Chondrocyte (in vitro differentiated cells): ENCODE measurements at regions not wholly inside any gene's neighbourhood (a gene's known extent, or its start where the extent isn't known, plus 50 kb on each side); places are given as distances from the start of the nearest gene placed in this dataset.

ENCODE experiments used
- DNase-seq: peaks from one replicate; pipeline ENCODE4 v3.0.0; 2021; ENCODE audit warnings: mixed read lengths, low spot score
- H3K27ac Mint-ChIP-seq: one replicate; pipeline ENCODE4 v1.8.0; 2021; ENCODE audit warnings: mild to moderate bottlenecking, moderate library complexity, mixed read lengths; ENCODE audit not compliant: unreplicated experiment
- H3K27me3 Mint-ChIP-seq: 2 replicates; pipeline ENCODE4 v1.8.0; 2021; ENCODE audit warnings: low read depth, mixed read lengths
- H3K36me3 Mint-ChIP-seq: 2 replicates; pipeline ENCODE4 v1.8.0; 2021; ENCODE audit warnings: low read depth, mixed read lengths
- H3K4me1 Mint-ChIP-seq: 2 replicates; pipeline ENCODE4 v1.8.0; 2021; ENCODE audit warnings: low read depth, mild to moderate bottlenecking, mixed read lengths
- H3K4me3 Mint-ChIP-seq: one replicate; pipeline ENCODE4 v1.8.0; 2021; ENCODE audit warnings: mild to moderate bottlenecking, moderate library complexity, mixed read lengths; ENCODE audit not compliant: unreplicated experiment
- H3K9me3 Mint-ChIP-seq: 2 replicates; pipeline ENCODE4 v1.8.0; 2021; ENCODE audit warnings: low read depth, mixed read lengths
- TF ChIP-seq, protein P1 (sequence below): fragments of 200-600 bp; sonication (generic); IDR thresholded peaks from 2 replicates; pipeline ENCODE4 v1.5.0; 2021; ENCODE audit warnings: antibody characterized with exemption, mild to moderate bottlenecking, moderate library complexity

GRCh38 chr17:73791631-73792030, 147.4 kb upstream of the SDK2 start:
- peaks cover 3% of the 10 kb centered on the region for H3K9me3 Mint-ChIP-seq
- H3K36me3 Mint-ChIP-seq, result peaks cover 1% of the 10 kb centered on the region
- peaks cover 34% of the 10 kb centered on the region for H3K27me3 Mint-ChIP-seq
- H3K4me1 Mint-ChIP-seq, result no peaks in the 10 kb centered on the region
- TF ChIP-seq, protein P1, sequence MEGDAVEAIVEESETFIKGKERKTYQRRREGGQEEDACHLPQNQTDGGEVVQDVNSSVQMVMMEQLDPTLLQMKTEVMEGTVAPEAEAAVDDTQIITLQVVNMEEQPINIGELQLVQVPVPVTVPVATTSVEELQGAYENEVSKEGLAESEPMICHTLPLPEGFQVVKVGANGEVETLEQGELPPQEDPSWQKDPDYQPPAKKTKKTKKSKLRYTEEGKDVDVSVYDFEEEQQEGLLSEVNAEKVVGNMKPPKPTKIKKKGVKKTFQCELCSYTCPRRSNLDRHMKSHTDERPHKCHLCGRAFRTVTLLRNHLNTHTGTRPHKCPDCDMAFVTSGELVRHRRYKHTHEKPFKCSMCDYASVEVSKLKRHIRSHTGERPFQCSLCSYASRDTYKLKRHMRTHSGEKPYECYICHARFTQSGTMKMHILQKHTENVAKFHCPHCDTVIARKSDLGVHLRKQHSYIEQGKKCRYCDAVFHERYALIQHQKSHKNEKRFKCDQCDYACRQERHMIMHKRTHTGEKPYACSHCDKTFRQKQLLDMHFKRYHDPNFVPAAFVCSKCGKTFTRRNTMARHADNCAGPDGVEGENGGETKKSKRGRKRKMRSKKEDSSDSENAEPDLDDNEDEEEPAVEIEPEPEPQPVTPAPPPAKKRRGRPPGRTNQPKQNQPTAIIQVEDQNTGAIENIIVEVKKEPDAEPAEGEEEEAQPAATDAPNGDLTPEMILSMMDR, result no peak
- no peak overlapping the region for H3K27ac Mint-ChIP-seq
- DNase-seq, result no peak
- no peak overlapping the region for H3K4me3 Mint-ChIP-seq

DNA sequence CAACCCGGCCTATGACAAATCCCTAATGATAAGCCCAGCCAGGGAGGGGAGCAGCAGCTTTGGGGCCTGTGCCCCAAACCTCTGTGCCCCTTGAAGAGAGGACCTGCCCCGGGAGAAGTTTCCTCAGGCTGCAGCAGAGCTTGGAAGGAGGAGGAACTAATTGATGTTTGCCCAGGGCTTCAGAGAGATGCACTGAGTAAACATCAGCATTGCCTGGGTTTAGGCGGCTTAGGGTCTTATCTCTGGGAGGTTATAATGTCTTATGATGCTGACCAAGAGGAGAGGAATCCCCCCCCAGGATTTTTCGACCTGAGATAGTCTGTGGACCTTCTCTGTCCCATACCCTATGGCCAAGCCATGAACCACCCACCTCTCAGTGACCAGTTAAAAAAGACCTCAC, 148.7 kb upstream of the SDK2 start:
- peaks cover 1% of the 10 kb centered on the region for H3K36me3 Mint-ChIP-seq
- H3K9me3 Mint-ChIP-seq, result peaks cover 3% of the 10 kb centered on the region
- DNase-seq, result no peak
- no peak overlapping the region for H3K4me3 Mint-ChIP-seq
- TF ChIP-seq, protein P1, result no peak
- H3K27me3 Mint-ChIP-seq, result peaks cover 25% of the 10 kb centered on the region
- H3K27ac Mint-ChIP-seq, result no peak overlapping the region
- H3K4me1 Mint-ChIP-seq, result peaks cover 7% of the 10 kb centered on the region

DNA sequence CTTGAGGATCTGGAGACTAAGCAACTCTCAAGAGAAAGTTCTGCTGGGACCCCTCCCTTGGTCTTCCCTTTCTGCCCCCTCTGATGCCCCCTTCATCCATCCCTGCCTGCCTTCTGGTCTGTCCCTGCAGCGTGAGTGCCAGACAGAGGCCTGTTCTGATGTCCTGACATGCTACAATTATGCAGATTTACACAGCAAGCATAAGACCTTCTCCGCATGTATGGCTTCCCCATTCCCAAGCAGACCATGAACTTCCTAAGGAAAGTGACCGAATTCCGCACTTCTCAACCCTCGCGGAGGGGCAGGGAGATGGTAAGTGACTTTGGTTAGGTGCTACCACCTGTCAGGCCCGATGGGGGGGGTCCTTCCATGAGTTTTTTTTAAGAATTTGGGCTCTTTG, 150.1 kb upstream of the SDK2 start:
- H3K4me1 Mint-ChIP-seq, result peaks cover 17% of the 10 kb centered on the region
- H3K27me3 Mint-ChIP-seq, result peaks cover 11% of the 10 kb centered on the region
- peaks cover 1% of the 10 kb centered on the region for H3K36me3 Mint-ChIP-seq
- no peak overlapping the region for H3K27ac Mint-ChIP-seq
- no peak overlapping the region for H3K4me3 Mint-ChIP-seq
- DNase-seq, result no peak
- H3K9me3 Mint-ChIP-seq, result no peaks in the 10 kb centered on the region
- TF ChIP-seq, protein P1, result no peak

DNA sequence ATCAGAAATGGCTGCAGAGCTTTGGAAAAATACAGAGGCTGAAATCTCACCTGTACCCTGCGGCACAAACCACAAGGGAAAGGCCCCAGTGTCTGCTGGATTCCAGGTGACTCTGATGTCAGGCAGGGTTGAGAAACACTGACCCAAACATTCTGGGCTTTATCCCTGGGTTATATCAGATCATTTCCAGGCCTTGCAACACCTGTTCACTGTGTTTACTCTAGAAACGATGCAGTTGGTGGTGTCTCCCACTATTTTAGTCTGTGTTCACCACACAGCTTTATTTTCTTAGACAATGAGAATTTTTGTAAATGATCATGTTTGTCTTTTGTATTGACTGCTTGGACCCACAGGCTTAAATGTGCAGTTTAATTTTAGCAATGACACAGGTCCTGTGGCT, 151.5 kb upstream of the SDK2 start:
- no peaks in the 10 kb centered on the region for H3K9me3 Mint-ChIP-seq
- TF ChIP-seq, protein P1, result no peak
- peaks cover 17% of the 10 kb centered on the region for H3K4me1 Mint-ChIP-seq
- no peak for DNase-seq
- no peak overlapping the region for H3K27ac Mint-ChIP-seq
- H3K36me3 Mint-ChIP-seq, result peaks cover 1% of the 10 kb centered on the region
- H3K4me3 Mint-ChIP-seq, result no peak overlapping the region
- peaks cover 5% of the 10 kb centered on the region for H3K27me3 Mint-ChIP-seq

- Mint-ChIP-seq H3K27ac (peak overlapping the region; percentile 59), H3K4me1 (peaks cover 20% of the 10 kb centered on the region), H3K4me3 (no peak overlapping the region), H3K27me3 (peaks cover 18% of the 10 kb centered on the region), H3K9me3 (peaks cover 2% of the 10 kb centered on the region), H3K36me3 (peaks cover 1% of the 10 kb centered on the region)
- TF ChIP-seq, protein P1, result no peak
- DNase-seq, result no peak
Measured at GRCh38 chr17:73797594-73798110, 153.4 kb upstream of the SDK2 start.
